ENCODE measurements at regions not wholly inside any gene's neighbourhood (a gene's known extent, or its start where the extent isn't known, plus 50 kb on each side); places are given as distances from the start of the nearest gene placed in this dataset.
"Not testable (repeated sequence)": the region's sequence is repeated elsewhere in the genome, so short reads cannot be mapped to it uniquely, and the experiment has no call there.

DNA sequence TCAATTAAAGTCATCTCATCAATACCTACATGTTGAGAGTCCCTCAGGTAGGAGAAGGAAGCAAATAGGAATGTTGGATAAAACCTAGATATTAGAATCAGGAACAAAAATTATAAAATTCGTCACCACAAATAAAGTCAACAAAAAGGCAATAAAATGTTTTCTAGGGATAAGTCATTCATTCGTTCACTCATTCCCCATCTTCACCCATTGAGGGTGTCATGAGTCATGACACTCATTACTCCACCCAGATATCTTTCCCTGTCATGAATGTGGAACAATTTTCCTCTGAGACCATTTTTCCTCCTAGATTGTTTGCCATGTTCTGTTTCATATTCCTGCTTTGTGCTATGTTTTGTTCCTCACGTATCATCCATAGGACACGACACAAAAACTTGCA, 50.9 kb upstream of the OLIG3 start:
- in situ Hi-C loops (cut with MboI; ENCODE audit: low sequenced_read_pairs, unreplicated experiment) = no loop called here
- TF ChIP-seq, protein P1, sequence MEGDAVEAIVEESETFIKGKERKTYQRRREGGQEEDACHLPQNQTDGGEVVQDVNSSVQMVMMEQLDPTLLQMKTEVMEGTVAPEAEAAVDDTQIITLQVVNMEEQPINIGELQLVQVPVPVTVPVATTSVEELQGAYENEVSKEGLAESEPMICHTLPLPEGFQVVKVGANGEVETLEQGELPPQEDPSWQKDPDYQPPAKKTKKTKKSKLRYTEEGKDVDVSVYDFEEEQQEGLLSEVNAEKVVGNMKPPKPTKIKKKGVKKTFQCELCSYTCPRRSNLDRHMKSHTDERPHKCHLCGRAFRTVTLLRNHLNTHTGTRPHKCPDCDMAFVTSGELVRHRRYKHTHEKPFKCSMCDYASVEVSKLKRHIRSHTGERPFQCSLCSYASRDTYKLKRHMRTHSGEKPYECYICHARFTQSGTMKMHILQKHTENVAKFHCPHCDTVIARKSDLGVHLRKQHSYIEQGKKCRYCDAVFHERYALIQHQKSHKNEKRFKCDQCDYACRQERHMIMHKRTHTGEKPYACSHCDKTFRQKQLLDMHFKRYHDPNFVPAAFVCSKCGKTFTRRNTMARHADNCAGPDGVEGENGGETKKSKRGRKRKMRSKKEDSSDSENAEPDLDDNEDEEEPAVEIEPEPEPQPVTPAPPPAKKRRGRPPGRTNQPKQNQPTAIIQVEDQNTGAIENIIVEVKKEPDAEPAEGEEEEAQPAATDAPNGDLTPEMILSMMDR (IDR thresholded peaks at IDR 0.05; ENCODE audit: borderline replicate concordance, control extremely low read depth, extremely low read depth, insufficient read depth, missing control alignments) = no peak
- DNase-seq (ENCODE audit: low spot score) = no peak

DNA sequence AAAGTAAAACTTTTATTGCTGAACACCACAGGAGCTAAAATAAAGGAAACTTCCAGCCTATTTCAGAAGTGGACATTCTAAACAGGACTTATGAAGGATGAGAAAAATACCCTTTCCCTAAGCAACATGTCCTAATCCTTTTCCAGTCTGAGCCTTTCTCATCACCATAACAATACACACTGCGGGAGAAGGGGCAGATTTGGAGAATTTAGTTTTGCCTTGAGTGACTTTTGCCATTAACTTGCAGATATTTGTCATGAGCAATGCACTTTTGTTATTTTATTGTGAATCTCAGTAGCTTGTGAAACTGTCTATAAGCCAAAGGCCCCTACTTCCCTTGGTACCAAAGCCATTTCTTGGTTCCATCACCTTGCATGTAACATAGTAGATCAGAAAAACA, 53.0 kb upstream of the OLIG3 start:
- no peak for DNase-seq (ENCODE audit: low spot score)
- in situ Hi-C loops (cut with MboI; ENCODE audit: low sequenced_read_pairs, unreplicated experiment) = no loop called here
- TF ChIP-seq, protein P1 (IDR thresholded peaks at IDR 0.05; ENCODE audit: borderline replicate concordance, control extremely low read depth, extremely low read depth, insufficient read depth, missing control alignments) = no peak

GRCh38 chr6:137547601-137548000, 53.4 kb upstream of the OLIG3 start:
- in situ Hi-C loops (cut with MboI; ENCODE audit: low sequenced_read_pairs, unreplicated experiment) = no loop called here

DNA sequence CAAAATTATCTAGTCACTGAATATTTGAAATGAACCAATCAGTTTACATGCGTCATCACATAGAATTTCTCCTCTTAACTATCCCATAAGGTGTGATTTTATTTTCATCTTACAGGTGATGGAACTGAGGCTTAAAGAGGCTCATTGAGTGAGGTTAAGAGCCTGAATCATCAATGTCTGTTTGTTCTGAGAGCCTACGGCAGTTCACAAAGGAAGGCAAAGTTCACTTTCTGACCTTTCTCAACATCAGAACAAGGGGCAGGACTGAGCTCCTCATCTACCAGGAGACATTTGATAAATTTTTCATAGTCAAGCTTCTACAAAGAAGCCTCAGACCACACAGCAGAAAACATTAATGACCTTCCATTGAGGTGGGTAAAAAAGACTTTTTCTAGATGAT, 54.9 kb upstream of the OLIG3 start:
- DNase-seq (ENCODE audit: low spot score) = no peak
- in situ Hi-C loops (cut with MboI; ENCODE audit: low sequenced_read_pairs, unreplicated experiment) = no loop called here
- TF ChIP-seq, protein P1 (IDR thresholded peaks at IDR 0.05; ENCODE audit: borderline replicate concordance, control extremely low read depth, extremely low read depth, insufficient read depth, missing control alignments) = no peak

More at GRCh38 chr6:137547601-137548000, 53.4 kb upstream of the OLIG3 start:
- no peak for DNase-seq (ENCODE audit: low spot score)
- TF ChIP-seq, protein P1 (IDR thresholded peaks at IDR 0.05; ENCODE audit: borderline replicate concordance, control extremely low read depth, extremely low read depth, insufficient read depth, missing control alignments) = no peak

- TF ChIP-seq, protein P1 (IDR thresholded peaks at IDR 0.05; ENCODE audit: borderline replicate concordance, control extremely low read depth, extremely low read depth, insufficient read depth, missing control alignments) = no peak
- no peak for DNase-seq (ENCODE audit: low spot score)
- in situ Hi-C loops (cut with MboI; ENCODE audit: low sequenced_read_pairs, unreplicated experiment) = no loop called here
These were observed 56.3 kb upstream of the OLIG3 start for GRCh38 chr6:137550535-137550934.

DNA sequence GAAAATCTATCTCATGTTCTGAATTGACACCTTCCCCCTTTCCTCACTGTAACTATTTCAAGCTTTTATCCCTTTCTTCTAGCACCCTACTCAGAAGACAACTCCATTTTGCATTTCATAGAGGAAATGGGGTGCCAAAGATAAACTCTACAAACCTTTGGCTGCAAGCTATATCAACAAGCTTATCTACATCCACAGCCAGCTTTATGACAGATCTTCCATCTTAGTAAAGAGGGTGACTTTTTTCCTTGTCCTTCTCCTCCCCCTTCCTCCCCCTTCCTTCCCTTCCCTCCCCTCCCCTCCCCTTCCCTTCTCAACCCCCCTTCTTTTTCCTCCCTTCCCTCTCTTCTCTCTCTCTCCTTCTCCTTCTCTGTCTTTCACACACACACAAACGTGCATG, 58.0 kb upstream of the OLIG3 start:
- in situ Hi-C loops (cut with MboI; ENCODE audit: low sequenced_read_pairs, unreplicated experiment) = no loop called here
- TF ChIP-seq, protein P1 (IDR thresholded peaks at IDR 0.05; ENCODE audit: borderline replicate concordance, control extremely low read depth, extremely low read depth, insufficient read depth, missing control alignments) = no peak

GRCh38 chr6:137552809-137553208, 58.6 kb upstream of the OLIG3 start:
- in situ Hi-C loops (cut with MboI; ENCODE audit: low sequenced_read_pairs, unreplicated experiment) = no loop called here

More for the DNA sequence above, 58.0 kb upstream of the OLIG3 start:
- DNase-seq (ENCODE audit: low spot score) = no peak

DNA sequence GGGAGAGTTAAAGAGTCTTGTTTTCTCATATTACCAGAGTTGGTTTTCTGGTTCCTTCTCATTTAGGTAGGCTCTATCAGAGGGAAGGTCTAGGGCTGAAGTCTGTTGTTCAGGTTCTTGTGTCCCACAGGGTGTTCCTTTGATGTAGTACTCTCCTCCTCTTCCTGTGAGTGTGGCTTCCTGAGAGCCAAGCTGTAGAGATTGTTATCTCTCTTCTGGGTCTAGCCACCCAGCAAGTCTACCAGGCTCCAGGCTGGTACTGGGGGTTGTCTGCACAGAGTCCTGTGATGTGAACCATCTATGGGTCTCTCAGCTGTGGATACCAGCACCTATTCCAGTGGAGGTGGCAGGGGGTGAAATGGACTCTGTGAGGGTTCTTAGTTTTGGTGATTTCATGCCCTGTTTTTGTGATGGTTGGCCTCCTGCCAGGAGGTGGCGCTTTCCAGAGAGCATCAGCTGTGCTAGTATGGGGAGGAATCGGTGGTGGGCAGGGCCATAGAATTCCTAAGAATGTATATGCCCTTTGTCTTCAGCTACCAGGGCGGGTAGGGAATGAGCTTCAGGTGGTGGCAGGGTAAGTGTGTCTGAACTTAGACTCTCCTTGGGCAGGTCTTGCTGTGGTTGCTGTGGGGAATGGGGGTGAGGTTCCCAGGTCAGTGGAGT, 65.5 kb upstream of the OLIG3 start:
- DNase-seq (ENCODE audit: low spot score); in situ Hi-C loops (cut with MboI; ENCODE audit: low sequenced_read_pairs, unreplicated experiment): not testable (repeated sequence)

More at GRCh38 chr6:137552809-137553208, 58.6 kb upstream of the OLIG3 start:
- TF ChIP-seq, protein P1 (IDR thresholded peaks at IDR 0.05; ENCODE audit: borderline replicate concordance, control extremely low read depth, extremely low read depth, insufficient read depth, missing control alignments) = no peak
- DNase-seq (ENCODE audit: low spot score) = no peak

Data from GM13976 (cell line).